ENCODE measurements at regions not wholly inside any gene's neighbourhood (a gene's known extent, or its start where the extent isn't known, plus 50 kb on each side); places are given as distances from the start of the nearest gene placed in this dataset.
"Not testable (repeated sequence)": the region's sequence is repeated elsewhere in the genome, so short reads cannot be mapped to it uniquely, and the experiment has no call there.

DNA sequence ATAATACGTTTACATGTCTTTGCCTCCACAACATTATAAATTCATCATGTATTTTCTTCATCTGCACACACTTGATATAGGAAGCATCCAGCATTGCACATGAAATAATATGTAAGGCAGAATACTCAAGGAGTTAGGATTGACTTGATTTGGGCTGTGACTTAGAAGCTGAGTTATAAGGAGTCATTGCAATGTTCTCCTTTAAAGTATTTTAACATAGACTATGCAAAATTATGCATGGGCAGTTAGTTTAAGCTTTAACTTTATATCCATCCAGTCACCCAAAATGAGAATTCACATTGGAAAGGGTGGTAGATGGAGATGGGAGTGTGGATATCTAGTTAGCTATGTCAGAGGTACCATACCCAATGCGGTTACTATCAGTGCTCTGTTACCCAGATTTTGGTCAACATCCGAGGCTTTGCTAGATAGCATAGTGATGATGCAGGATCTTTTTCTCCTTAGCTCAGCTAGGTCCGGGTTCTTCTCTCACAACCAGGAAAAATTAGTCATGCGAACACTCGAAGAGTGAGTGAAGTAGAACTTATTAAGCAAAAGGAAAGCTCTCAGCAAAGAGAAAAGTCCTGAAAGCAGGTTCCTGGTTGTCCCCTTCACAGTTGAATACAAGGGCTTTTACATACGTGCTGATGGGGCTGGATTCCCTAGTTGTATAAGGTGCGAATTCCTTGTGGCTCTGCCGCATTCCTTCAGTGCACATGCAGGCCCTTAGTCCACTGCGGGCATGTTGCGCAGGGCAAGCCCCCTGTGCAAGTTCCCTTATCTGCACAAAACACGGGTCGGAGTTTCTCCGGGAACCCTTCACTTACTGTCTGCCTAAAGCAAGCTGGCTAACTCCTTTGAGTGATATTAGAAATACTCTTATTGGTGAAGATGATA is 73.1 kb upstream of the FAM20A start:
- H3K36me3 ChIP-seq: no peaks in the 10 kb centered on the region
- no peaks in the 10 kb centered on the region for H3K9me3 ChIP-seq
- no peak overlapping the region for H3K4me3 ChIP-seq (ENCODE audit: low read depth, low read length)
- no peaks in the 10 kb centered on the region for H3K4me1 ChIP-seq
- no peak for DNase-seq
- TF ChIP-seq, protein P1, sequence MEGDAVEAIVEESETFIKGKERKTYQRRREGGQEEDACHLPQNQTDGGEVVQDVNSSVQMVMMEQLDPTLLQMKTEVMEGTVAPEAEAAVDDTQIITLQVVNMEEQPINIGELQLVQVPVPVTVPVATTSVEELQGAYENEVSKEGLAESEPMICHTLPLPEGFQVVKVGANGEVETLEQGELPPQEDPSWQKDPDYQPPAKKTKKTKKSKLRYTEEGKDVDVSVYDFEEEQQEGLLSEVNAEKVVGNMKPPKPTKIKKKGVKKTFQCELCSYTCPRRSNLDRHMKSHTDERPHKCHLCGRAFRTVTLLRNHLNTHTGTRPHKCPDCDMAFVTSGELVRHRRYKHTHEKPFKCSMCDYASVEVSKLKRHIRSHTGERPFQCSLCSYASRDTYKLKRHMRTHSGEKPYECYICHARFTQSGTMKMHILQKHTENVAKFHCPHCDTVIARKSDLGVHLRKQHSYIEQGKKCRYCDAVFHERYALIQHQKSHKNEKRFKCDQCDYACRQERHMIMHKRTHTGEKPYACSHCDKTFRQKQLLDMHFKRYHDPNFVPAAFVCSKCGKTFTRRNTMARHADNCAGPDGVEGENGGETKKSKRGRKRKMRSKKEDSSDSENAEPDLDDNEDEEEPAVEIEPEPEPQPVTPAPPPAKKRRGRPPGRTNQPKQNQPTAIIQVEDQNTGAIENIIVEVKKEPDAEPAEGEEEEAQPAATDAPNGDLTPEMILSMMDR (IDR thresholded peaks at IDR 0.05; ENCODE audit: low read depth, low read length): no peak
- peaks cover 14% of the 10 kb centered on the region for H3K27me3 ChIP-seq

- H3K4me3 ChIP-seq (ENCODE audit: low read depth, low read length): no peak overlapping the region
- TF ChIP-seq, protein P1 (IDR thresholded peaks at IDR 0.05; ENCODE audit: low read depth, low read length): no peak
- no peaks in the 10 kb centered on the region for H3K4me1 ChIP-seq
- peaks cover 20% of the 10 kb centered on the region for H3K27me3 ChIP-seq
- H3K9me3 ChIP-seq: no peaks in the 10 kb centered on the region
- DNase-seq: no peak
- H3K36me3 ChIP-seq: no peaks in the 10 kb centered on the region
Measured at GRCh38 chr17:68670967-68671693, 70.0 kb upstream of the FAM20A start.

DNA sequence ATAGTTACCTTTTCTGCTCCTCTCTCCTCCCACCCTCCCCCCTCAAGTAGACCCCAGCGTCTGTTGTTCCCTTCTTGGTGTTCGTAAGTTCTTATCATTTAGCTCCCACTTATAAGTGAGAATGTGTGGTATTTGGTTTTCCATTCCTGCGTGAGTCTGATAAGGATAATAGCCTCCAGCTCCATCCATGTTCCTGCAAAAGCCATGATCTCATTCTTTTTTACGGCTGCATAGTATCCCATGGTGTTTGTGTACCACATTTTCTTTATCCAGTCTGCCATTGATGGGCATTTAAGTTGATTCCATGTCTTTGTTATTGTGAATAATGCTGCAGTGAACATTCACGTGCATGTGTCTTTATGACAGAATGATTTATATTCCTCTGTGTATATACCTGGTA is 65.3 kb upstream of the FAM20A start:
- not testable (repeated sequence) for H3K4me3 ChIP-seq (ENCODE audit: low read depth, low read length); H3K36me3 ChIP-seq; H3K27me3 ChIP-seq; DNase-seq; H3K9me3 ChIP-seq; H3K4me1 ChIP-seq

DNA sequence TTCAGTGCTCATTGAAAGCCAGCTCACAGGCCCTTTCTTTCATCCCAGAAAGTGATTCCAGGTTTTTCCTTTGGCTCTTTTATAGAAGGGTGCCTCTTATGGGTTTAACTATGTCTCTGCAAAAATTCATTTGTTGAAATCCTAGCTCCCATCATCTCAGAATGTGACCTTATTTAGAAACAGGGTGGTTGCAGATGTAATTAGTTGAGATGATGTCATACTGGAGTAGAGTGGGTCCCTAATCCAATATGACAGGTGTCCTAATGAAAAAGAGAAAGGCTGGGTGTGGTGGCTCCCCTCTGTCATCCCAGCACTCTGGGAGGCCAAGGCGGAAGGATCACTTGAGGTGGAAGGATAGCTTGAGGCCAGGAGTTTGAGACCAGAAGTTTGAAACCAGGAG is 64.2 kb upstream of the FAM20A start:
- no peaks in the 10 kb centered on the region for H3K4me1 ChIP-seq
- H3K9me3 ChIP-seq: no peaks in the 10 kb centered on the region
- H3K36me3 ChIP-seq: no peaks in the 10 kb centered on the region
- DNase-seq: no peak
- no peak overlapping the region for H3K4me3 ChIP-seq (ENCODE audit: low read depth, low read length)
- TF ChIP-seq, protein P1 (IDR thresholded peaks at IDR 0.05; ENCODE audit: low read depth, low read length): no peak
- H3K27me3 ChIP-seq: peaks cover 9% of the 10 kb centered on the region; the same call in 1 of the 2 replicates

DNA sequence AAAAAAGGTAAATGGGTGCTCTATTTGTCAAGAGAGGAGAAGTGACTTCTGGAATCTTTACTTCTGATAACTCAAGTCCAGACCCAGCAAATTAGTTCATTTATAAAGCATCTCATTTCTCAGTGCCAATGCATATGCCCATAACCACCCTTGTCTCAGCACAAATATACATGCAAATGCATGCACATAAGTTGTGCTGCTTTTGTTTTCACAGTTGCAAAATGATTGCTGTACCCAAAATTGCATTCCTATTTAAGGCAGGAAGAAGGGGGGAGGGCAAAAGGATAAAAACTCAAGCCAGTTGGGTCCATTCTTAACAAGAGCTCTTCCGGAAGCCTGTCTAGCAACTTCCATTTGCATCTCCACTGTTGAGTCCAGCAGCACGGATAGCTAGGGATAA is 61.3 kb upstream of the FAM20A start:
- Histone ChIP-seq H3K4me1 (no peaks in the 10 kb centered on the region), H3K36me3 (no peaks in the 10 kb centered on the region), H3K27me3 (peaks cover 6% of the 10 kb centered on the region), H3K4me3 (ENCODE audit: low read depth, low read length) (no peak overlapping the region), H3K9me3 (no peaks in the 10 kb centered on the region)
- TF ChIP-seq, protein P1 (IDR thresholded peaks at IDR 0.05; ENCODE audit: low read depth, low read length): no peak
- no peak for DNase-seq

DNA sequence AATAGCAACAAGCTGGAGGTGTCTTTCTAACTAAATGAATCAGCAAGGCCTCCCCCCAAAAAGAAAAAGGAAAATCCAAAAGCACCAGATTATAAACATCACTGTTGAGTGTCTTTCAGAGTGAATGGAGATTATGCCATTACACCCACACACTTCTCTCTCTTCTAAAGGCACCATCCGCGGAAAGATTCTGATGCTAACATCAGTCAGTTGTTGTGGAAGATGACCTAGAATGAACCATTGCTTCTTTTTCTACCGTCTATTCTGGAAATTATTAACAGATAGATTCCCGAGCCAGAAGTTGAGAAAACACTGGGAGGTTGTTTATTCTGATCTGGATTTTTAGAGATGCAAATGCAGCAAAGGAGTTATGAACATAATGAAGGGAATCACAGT is 60.9 kb upstream of the FAM20A start:
- peaks cover 9% of the 10 kb centered on the region for H3K27me3 ChIP-seq
- no peaks in the 10 kb centered on the region for H3K4me1 ChIP-seq
- TF ChIP-seq, protein P1 (IDR thresholded peaks at IDR 0.05; ENCODE audit: low read depth, low read length): no peak
- no peaks in the 10 kb centered on the region for H3K9me3 ChIP-seq
- no peak overlapping the region for H3K4me3 ChIP-seq (ENCODE audit: low read depth, low read length)
- no peaks in the 10 kb centered on the region for H3K36me3 ChIP-seq
- DNase-seq: no peak
